CD4-positive, alpha-beta T cell treated with Interleukin-4 for 4 hours (primary cell): ENCODE measurements at regions not wholly inside any gene's neighbourhood (a gene's known extent, or its start where the extent isn't known, plus 50 kb on each side); places are given as distances from the start of the nearest gene placed in this dataset.
"Not testable (repeated sequence)": the region's sequence is repeated elsewhere in the genome, so short reads cannot be mapped to it uniquely, and the experiment has no call there.

Experiments used
- DNase-seq: peaks from one replicate; pipeline ENCODE4 v3.0.0-alpha.2; 2020

DNA sequence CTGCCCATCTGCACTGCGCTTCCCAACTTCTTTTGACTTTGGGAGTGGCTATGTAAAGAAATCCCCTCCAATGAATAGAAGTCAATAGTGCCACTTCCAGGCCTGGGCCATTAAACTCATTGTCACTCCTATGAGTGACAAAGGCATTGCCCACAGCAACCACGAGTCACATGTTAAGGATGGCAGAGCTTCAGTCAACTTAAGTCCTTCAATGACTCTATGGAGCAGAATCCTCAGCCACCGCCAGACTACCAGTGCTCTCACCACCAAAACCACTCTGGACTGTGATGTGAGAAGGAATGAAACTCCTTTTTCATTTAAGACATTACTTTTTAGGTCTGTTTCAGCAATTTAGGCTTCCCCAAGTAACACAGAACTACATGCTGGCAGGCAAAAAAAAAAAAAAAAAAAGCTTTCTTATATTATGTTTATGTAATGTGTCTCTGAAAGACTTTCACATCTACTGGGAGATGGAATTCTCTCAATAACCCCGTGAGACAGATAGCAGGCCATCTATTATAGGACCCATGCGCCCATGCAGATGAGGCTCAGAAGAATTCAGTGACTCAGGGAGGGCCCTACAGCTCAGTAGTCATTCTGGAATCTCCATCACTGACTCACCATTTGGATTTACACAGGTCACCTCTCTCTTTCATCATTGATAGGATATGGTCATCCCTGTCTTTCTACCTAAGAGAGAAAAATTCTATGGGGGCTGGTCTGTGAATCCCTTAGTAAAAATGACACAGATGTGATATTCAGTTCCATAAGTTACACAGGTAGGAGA lies 180.5 kb downstream of the CEMIP2 start:
- no peak for DNase-seq

DNA sequence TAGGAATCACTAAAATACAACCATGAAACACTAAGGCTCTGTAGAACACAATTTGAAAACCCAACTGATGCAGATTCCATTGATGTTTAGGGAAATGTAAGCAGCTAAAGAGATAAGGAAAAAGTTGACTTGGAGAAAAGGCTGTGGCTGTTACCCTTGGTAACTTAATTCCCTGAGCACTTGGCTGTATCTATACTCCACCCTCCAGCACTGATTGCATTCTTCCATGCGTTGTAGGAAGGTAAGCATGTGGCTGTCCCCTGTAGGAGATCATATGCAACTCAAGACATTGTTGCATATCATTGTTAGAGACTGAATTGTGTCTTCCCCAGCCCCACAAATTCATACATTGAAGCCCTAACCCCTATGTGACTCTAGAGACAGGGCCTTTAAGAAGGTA lies 184.5 kb downstream of the CEMIP2 start:
- no peak for DNase-seq

DNA sequence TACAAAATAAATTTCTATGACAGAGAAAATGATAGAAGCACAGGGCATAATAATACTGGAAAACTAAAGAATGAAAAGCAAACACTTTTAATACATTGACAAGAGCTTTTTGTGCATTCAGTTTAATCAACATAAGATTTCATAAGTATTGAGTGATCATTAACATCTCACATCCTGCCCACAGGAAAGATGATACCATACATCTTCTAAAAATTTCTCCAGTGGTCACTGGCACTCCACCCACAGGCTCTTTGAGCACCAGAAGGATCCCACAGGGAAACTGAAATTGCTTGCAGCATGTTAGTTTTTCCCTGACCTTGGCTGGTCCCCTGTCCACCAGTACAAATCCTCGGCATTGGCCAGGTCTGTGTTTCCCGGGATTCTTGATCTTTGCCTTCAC lies 186.0 kb downstream of the CEMIP2 start:
- DNase-seq = no peak

DNA sequence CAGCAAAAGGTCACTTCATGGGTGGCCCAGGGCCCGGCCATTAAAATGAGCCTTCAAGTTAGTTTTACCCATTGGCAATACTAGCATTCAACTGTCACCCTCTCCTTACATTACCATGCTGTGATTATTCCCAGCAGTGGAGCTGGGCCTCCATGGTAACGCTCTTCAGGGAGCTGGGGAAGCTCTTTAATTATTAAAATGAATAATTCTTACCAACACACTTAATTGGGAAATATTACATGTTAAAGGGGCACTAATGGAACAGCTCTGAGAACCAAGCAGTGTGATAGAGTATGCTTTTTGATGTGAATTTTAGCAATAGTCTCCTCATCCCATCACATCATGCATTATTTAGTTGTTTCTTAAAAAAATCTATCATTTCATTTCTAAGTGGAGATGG lies 187.2 kb downstream of the CEMIP2 start:
- no peak for DNase-seq

DNA sequence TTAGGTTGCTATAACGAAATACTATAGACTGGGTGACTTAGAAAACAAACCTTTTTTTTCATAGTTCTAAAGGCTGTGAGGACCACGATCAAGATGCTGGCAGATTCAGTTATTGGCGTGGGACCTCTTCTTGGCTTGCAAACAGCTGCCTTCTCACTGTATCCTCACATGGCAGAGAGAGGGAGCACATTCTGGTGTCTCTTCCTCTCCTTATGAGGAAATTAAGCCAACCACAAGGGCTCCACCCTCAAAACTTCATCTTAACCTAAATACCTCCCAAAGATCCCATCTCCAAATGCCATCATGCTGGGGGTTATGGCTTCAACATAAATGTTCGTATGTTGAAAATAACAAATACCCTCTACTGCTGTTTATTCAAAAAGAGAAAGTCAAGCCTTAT lies 197.1 kb downstream of the CEMIP2 start:
- DNase-seq = no peak

DNA sequence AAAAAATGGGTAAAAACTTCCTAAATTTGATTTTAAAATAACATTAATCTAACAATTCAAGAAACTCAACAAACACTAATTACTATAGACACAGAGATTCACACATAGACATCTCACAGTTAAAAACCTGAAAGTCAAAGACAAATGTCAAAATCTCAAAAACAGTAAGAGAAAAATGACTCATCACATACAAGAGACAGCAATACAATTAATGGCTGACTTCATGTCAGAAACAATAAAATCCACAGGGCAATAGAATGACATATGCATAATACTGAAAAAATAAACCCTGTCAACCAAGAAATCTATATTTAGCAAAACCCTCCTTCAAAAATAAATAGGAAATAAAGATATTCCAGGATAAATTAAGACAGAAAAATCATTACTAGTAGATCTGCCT lies 200.4 kb downstream of the CEMIP2 start:
- no peak for DNase-seq

DNA sequence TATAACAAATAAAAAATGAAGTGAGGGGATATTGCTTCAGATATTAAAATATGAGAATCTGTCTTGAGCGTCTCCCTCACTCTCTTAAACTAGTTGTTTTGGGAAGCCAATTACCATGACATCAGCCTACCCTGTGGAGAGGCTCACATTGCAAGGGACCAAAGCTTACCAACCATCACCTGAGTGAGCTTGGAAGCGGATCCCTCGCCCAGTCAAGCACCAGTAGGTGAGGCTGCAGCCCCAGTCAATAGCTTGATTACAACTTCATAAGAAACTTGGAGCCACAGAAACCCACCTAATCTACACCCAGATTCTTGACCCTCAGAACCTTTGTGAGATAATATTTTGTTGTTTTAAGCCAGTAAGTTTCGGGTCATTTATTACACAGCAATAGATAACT lies 206.2 kb downstream of the CEMIP2 start:
- no peak for DNase-seq

DNA sequence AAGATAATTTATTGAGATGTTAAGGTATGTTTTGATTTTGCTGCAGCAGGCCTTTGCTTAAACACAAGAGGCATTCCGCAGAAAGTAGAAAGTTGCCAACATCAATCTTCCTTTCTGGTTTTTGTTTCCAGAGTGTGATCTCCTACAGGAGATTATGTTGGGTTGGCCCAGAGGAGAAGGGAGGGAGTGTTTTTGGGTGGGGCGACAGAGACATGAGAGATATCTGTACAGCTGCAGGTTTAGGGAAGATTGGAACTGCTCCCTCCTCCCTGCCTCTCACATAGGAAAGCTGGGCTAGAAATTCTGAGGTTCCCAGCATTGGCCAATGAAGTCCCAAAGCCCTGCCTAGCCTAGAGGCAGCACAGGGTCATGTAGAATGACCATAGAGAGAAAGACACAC lies 211.0 kb downstream of the CEMIP2 start:
- no peak for DNase-seq

DNA sequence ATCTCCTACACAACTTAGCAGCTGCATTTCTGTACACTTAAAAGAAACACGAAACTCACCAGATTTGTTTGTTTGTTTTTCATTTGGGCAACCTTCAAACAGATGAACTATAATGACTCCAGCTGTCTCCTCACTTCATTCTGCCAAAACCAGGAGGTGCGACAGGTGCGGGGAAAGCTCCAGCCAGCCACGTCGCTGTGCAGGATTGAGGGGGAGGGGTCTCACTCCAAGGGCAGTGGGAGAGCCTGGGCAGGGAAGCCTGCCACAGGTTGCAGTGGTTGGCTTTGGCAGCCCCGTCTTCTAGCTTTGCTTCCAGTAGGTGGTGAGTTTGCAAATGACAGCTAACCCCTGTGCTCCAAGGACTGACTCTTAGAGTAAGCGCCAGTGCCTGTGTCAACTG lies 215.8 kb downstream of the CEMIP2 start:
- no peak for DNase-seq

DNA sequence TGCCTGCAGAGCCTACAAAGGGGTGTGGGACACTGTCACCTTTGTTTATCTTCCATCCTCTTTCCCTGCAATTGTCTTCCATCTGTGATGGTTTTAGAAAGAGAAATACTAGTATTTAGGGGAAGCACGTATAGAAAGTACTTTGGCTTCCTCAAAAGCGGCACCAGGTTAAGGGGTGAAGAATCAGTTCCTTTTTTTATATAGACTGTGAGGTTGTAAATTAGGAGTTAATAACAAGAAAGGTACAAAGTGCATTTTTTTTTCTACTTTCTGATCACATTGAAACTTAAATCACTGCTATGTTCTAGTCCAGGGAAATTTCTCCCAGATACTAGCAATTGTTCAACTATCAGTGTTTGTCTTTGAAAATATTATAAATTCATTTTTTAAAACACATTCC lies 219.3 kb downstream of the CEMIP2 start:
- DNase-seq = no peak

DNA sequence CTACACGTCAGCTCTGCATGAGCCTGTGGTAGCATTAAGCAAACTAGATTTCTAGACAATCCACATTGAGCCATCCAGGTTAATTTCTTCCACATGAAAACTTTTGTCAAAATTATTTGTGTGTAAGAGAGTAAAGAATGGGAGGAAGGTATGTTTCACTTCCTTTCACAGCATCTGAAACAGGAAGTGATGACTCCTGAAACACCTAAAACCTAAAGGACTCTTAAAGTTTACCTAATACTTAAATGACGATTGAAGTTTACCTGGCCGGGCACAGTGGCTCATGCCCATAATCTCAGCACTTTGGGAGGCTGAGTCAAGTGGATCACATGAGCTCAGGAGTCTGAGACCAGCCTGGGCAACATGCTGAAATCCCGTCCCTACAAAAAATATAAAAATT lies 223.8 kb downstream of the CEMIP2 start:
- DNase-seq = no peak

DNA sequence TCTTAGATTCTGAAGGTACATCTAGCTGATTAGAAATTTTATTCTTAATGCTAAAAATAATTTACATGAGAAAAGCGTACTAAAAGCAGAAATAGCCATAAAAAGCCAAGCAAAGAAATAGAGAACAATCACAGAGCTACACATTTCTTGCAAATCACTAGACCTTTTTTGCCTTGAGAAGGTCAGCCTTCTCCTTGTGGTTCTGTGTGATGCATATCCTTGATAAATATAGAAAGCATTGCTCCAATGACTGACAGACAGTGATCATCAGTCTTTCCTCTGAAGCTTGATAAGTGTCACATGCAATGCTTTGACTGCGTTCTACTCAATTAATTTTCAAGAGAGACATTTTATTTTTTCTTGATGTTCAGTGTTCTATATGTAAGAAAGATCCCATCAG lies 226.9 kb downstream of the CEMIP2 start:
- no peak for DNase-seq

DNA sequence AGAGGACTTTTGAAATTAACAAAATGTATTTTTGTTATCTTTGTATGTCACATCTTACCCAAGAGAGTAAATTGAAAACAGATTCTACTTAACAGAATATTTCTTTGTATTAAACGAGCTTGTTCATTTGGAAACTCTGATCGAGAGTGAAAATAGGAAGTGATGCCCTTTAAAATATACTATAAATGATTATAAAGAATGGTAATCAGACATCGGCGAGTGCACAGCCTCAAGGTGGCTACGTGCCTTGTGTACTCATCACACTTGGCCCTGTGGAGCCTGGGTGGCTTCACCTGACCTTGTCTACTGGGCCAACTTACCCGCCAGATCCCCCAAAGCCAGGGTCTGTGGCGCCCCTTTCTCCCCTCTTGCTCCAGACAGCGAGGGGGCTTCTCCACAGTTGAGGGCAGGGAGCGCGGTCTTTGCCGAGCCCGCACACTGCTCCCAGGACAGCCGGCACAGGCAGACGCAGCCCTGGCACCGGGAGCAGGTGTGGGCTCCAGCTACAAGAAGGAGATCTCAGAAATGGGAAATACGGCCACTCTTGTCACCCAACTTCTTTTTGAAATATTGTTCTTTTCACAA lies 243.2 kb downstream of the CEMIP2 start:
- DNase-seq = no peak

DNA sequence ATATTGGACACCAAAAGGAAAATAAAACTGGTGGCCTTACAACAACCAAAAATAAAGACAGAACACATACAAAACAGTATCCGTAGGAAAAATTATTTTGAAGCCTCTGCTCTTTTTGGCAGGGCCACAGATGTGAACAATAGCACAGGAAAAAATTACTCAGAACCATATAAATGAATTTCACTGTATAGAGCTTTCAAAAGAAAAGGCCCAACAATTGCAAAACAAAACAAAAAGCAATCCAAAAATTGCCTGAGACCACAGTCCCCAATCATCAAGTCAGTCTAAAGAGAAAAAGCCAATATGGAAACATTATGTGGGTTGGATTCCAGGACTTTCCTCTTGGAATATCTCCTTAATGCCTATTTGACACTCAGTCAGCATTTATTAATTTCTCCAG lies 243.8 kb downstream of the CEMIP2 start:
- no peak for DNase-seq

DNA sequence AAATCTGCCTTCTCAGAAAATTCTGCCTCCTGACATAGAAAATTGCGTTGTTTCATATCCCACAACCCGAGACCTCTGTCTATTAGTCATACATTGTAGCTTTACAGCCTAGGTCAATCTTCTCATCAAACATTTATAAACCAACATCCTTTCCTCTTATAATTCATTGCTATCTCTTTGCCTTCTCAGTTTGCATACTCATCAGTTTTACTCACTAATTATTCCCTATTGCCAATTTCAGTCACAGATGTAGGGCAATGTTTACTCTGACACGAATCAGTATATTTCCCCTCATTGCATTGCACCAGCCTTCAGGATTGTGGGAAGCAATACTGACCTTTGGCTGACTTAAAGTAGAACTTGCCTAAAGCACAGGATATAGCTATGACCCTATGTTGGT lies 247.2 kb downstream of the CEMIP2 start:
- no peak for DNase-seq

DNA sequence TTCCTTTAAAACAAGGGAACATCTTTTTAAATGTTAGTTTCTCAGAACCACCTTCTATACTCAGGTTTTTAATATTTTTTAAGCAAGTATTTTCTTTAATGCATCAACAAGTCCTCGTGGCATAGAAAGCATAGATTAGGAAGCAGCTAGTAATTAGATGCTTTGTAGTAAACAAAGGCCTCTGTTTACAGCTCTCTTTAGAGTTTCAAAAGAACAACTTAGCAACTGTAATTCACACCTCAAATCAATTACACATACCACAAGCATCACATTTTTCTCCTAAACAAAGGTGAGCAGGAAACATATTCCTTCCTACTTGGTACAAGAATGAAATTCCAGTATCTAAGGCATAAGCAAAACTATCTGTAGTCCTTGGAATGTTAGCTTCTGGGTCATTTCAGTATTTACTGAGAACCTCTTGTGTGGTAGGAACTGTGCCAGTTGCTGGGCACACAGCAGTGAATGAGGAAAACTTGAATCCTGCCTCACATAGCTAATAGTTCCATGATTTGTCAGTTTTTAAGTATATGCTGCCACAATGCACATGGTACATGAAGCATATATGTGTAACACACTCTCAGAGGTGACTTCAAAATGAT lies 249.1 kb downstream of the CEMIP2 start:
- no peak for DNase-seq

DNA sequence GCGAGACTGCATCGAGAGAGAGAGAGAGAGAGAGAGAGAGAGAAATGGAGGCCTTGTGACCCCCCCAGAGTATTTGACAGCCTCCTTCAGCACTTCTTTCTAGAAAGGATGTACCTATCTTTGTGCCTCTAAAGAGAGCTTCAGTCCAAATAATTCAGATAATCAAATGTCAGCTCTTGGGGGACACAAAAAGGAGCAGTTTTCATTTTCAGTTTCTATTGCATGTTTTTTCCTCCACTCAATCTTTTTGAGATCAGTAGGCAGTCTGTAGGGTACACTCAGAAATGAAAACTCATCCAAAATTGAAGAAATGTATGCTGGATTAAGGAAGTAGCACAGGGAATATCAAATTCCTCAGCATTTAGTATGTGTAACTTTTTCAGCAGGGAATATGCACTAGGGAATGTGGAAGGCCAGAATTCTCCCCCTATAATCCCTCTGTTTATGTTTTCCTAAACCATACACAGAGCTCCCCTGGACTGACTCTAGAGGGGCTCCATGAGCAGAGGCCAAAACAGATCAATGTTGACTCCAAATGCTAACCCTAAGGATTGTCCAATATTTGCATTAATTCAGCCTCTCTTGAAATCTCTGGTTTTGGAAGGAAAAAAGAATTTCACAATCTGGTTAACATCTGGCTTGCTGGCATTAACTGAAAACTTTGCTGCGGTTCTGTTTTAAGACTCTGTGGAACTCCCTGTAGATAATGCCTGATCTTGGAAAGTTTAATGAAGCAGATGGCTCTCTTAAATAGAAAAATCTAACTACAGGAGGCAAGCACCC lies 250.1 kb downstream of the CEMIP2 start:
- no peak for DNase-seq

DNA sequence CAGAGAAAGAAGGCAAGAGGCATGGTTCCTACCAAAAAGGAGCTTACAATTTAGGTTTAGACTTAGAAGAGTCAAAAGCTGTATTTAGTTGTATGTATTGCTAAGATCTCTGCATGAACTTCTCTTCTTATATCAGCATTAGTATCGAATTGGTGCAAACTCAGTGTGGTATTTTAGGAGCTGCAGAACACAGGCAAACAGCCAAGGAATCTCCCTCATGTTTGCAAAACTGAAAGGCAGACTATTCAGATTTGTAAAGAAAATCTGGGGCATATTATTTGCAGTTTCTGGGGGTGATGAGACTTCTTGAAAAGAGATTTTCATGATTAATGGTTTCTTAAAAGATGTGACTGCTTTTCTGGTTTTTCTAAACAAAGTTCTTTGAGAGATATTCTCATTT lies 252.7 kb downstream of the CEMIP2 start:
- DNase-seq = no peak

DNA sequence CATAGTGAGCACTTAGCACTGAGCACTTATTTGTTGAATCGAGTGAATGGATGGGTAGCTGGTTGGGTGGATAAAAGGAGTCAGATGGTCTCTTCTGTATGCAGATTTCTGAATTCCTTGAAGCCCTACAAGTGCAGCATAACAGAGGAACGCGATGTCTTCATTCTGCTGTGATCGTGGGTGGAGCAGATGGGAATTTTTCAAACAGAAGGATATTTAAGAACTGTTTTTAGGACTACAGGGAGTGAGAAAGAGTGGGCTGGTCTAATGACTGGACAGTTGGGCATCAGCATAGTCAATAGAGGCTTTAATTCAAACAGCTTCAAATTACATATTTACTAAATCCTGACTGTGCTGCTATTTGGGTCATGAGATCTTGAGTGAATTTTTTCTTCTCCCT lies 253.2 kb downstream of the CEMIP2 start:
- no peak for DNase-seq

DNA sequence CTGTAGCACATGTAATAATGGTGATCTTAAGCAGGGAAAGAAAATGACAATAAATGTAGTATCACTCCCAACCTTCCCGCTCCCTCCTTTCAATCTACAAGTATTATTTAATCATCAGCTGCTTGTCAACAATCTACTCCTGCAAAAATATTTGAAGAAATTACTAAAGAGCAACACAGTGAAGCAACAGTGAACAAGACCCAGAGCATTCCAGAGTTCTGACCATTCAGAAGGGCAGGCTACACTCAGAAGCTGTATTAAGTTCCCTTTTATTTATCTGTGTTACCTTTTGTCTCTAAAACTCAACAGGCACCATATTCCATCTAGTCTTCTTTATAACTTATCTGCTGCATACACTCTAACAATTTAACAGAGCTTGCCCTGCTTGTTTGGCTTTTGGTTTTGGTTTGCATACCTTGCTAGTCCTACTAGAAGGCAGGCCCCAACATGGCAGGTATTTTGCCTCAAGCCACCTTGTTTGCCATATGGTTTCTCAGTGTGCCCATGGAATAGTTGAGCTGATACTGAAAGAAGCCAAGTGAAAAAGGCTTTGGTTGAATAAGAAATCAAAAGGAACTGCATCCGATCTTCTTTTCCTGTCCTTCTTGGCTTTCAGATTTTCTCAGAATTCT lies 253.9 kb downstream of the CEMIP2 start:
- DNase-seq = no peak

DNA sequence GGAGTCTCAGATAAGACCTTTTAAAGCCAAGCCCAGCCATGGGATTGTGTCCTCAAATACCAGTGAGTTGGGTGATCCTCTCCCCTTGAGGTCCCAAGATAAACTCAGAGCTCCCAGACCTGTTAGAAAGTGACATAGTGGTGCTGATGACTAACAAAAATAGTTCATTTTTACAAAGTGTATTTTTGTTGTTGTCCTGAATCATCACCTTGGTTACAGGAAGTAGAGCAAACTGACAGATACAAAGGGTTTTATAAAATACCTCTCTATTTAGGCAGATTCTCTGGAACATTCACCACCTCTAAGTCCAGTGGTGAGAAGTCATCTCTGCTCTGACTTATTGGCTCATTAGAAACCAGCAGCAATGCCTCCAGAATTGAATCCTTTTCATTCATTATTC lies 259.3 kb downstream of the CEMIP2 start:
- DNase-seq = peak; percentile 2

DNA sequence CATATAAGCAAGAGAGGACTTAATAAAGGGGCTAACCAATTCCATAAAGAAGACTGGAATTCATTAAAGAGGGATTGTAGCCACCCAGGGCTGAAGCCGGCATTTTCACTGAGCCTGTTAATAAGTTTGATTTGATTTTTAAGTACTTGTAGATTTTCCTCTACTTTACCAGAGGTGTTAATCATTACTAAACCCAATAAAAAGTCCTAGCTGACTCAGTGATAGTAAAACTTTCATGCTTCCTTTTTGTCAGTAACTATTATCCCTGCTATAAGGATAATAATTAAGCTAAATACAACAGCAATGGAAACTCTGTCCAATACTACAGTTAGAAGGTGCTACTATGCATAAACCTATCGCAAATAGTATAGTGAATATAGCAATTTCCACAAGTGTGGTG lies 260.2 kb downstream of the CEMIP2 start:
- not testable (repeated sequence) for DNase-seq

DNA sequence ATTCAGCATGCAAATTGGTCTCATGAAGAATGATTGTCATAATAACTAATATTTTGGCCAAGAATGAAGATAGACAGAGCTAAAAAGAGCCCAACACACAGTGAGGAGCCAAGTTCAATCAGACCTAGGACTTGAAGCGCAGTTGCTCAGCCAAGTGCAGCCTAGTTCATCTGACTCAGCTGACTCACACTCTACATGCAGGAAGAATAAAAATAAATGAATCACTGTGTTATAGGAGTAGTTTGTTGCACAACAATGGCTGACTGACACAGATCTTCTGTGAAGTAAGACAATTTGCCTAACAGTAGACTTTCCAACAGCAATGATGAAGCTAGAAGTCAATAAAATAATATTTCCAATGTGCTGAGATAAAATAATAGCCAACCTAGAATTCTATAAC lies 261.5 kb downstream of the CEMIP2 start:
- no peak for DNase-seq
